ENCODE measurements at regions not wholly inside any gene's neighbourhood (a gene's known extent, or its start where the extent isn't known, plus 50 kb on each side); places are given as distances from the start of the nearest gene placed in this dataset.
A peak's percentile ranks its signal among the peaks of the same experiment; 100 is the strongest.

DNA sequence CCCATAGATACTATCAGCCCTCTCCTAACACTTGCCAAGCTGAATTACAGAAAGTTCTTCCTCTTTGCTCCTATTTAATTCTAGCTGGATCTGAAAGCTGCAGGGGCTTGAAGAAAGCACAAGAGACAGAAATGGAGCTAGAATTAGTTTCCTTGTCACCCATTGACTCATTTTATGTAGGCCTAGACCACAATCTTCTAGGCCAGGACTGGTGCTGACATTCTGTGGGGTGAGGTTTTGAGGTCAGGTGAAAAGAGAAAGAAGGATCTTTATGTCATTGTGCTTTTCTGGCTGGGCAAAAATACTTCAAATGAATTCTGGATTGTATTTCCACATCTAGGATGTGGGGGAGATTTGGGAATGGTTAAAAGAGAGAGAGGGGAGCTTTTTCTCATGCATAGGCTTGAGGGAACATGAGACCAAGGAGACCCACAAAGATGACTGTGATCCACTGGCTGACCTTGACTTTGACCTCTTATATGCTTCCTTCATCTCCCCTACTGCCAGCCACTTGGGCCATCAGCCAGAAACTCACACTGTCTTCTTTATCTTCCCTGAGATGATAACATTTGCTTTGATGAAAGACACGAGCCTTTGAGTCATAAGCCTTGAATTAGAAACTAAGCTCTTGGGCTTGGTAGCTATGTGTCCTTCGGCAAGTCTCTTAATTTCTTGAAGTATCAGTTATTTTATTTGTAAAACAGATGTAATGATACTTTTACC, 274.9 kb upstream of the CADM1 start:
- Histone ChIP-seq H4K20me1 (ENCODE audit: control insufficient read depth, extremely low read depth, insufficient read depth, low read length) (no peaks in the 10 kb centered on the region), H3K27ac (ENCODE audit: insufficient read depth, low read length) (no peak overlapping the region), H2AFZ (ENCODE audit: low read length) (no peak overlapping the region), H3K9ac (ENCODE audit: insufficient read depth, low read length) (no peak overlapping the region), H3K9me3 (ENCODE audit: control insufficient read depth, insufficient read depth, low read depth, low read length) (no peaks in the 10 kb centered on the region), H3K79me2 (ENCODE audit: control insufficient read depth, insufficient read depth, low read length) (no peaks in the 10 kb centered on the region), H3K4me3 (replicated peaks in 1 of 4; ENCODE audit: control extremely low read depth in 1 of 4, insufficient read depth in 1 of 4, low read depth in 3 of 4, low read length in 4 of 4) (no peak overlapping the region), H3K36me3 (ENCODE audit: control insufficient read depth, insufficient read depth, low read length) (no peaks in the 10 kb centered on the region), H3K4me1 (ENCODE audit: control insufficient read depth, extremely low read depth, insufficient read depth, low read length) (no peaks in the 10 kb centered on the region), H3K27me3 (ENCODE audit: control insufficient read depth, insufficient read depth, low read length) (no peaks in the 10 kb centered on the region), H3K4me2 (ENCODE audit: extremely low read depth, insufficient read depth, low read length) (no peak overlapping the region)
- no peak for TF ChIP-seq EZH2 (IDR thresholded peaks at IDR 0.05; ENCODE audit: low read length, missing control alignments)
- TF ChIP-seq, protein P1, sequence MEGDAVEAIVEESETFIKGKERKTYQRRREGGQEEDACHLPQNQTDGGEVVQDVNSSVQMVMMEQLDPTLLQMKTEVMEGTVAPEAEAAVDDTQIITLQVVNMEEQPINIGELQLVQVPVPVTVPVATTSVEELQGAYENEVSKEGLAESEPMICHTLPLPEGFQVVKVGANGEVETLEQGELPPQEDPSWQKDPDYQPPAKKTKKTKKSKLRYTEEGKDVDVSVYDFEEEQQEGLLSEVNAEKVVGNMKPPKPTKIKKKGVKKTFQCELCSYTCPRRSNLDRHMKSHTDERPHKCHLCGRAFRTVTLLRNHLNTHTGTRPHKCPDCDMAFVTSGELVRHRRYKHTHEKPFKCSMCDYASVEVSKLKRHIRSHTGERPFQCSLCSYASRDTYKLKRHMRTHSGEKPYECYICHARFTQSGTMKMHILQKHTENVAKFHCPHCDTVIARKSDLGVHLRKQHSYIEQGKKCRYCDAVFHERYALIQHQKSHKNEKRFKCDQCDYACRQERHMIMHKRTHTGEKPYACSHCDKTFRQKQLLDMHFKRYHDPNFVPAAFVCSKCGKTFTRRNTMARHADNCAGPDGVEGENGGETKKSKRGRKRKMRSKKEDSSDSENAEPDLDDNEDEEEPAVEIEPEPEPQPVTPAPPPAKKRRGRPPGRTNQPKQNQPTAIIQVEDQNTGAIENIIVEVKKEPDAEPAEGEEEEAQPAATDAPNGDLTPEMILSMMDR (conservative IDR thresholded peaks at IDR 0.05 in 1 of 2, IDR thresholded peaks at IDR 0.05 in 1 of 2; ENCODE audit: low read depth in 1 of 2, low read length in 2 of 2): no peak
- DNase-seq (ENCODE audit: low read depth in 2 of 2): peak in 1 of 2 donors; percentile 40

DNA sequence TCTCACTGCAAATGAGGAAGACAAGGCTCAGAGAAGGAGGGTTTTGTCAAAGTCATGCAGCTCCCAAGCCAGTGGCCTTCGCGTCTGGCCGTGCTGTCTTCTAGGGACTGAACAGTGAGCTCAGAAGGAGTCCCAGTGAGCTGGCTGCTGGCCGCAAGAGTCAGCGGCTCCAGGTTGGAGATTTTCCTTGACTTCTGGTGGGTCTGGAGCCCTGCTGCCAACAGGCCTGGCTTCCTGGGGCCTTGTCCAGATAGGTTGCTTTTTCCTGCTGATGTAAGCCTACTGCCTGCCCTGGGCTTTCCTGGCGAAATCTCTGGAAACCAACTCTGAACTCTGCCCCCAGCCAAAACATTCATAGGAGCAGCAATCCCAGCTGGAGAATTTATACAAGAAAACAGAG, 272.7 kb upstream of the CADM1 start:
- no peak overlapping the region for H3K27ac ChIP-seq (ENCODE audit: insufficient read depth, low read length)
- H3K9me3 ChIP-seq (ENCODE audit: control insufficient read depth, insufficient read depth, low read depth, low read length): no peaks in the 10 kb centered on the region
- no peaks in the 10 kb centered on the region for H3K79me2 ChIP-seq (ENCODE audit: control insufficient read depth, insufficient read depth, low read length)
- no peak for DNase-seq (ENCODE audit: low read depth in 2 of 2)
- H3K9ac ChIP-seq (ENCODE audit: insufficient read depth, low read length): no peak overlapping the region
- no peak overlapping the region for H3K4me2 ChIP-seq (ENCODE audit: extremely low read depth, insufficient read depth, low read length)
- no peaks in the 10 kb centered on the region for H3K36me3 ChIP-seq (ENCODE audit: control insufficient read depth, insufficient read depth, low read length)
- no peaks in the 10 kb centered on the region for H4K20me1 ChIP-seq (ENCODE audit: control insufficient read depth, extremely low read depth, insufficient read depth, low read length)
- no peak for TF ChIP-seq EZH2 (IDR thresholded peaks at IDR 0.05; ENCODE audit: low read length, missing control alignments)
- TF ChIP-seq, protein P1 (conservative IDR thresholded peaks at IDR 0.05 in 1 of 2, IDR thresholded peaks at IDR 0.05 in 1 of 2; ENCODE audit: low read depth in 1 of 2, low read length in 2 of 2): no peak
- H3K27me3 ChIP-seq (ENCODE audit: control insufficient read depth, insufficient read depth, low read length): no peaks in the 10 kb centered on the region
- H3K4me1 ChIP-seq (ENCODE audit: control insufficient read depth, extremely low read depth, insufficient read depth, low read length): no peaks in the 10 kb centered on the region
- no peak overlapping the region for H2AFZ ChIP-seq (ENCODE audit: low read length)
- no peak overlapping the region for H3K4me3 ChIP-seq (replicated peaks in 1 of 4; ENCODE audit: control extremely low read depth in 1 of 4, insufficient read depth in 1 of 4, low read depth in 3 of 4, low read length in 4 of 4)

DNA sequence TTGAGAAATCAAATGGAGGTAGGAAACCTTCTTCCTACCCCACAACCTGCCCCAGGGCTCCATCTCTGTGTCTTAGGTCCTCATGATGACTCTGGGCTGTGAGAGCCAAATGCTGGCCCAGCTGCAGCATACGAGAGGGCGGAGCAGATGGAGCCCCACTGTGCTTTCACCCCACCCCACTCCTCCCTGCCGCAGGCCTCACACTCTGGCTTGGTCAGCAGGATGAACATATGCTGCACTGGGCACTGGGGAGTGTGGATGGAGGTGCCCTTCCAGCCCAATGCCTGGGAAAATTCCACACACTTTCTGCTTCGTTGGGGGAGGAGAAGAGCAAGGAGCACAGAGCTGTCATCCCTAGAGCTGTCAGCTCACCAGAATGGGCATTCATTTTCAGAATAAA, 271.6 kb upstream of the CADM1 start:
- Histone ChIP-seq H2AFZ (ENCODE audit: low read length) (no peak overlapping the region), H3K27me3 (ENCODE audit: control insufficient read depth, insufficient read depth, low read length) (no peaks in the 10 kb centered on the region), H4K20me1 (ENCODE audit: control insufficient read depth, extremely low read depth, insufficient read depth, low read length) (no peaks in the 10 kb centered on the region), H3K27ac (ENCODE audit: insufficient read depth, low read length) (no peak overlapping the region), H3K4me1 (ENCODE audit: control insufficient read depth, extremely low read depth, insufficient read depth, low read length) (no peaks in the 10 kb centered on the region), H3K9me3 (ENCODE audit: control insufficient read depth, insufficient read depth, low read depth, low read length) (no peaks in the 10 kb centered on the region), H3K4me3 (replicated peaks in 1 of 4; ENCODE audit: control extremely low read depth in 1 of 4, insufficient read depth in 1 of 4, low read depth in 3 of 4, low read length in 4 of 4) (no peak overlapping the region), H3K4me2 (ENCODE audit: extremely low read depth, insufficient read depth, low read length) (no peak overlapping the region), H3K9ac (ENCODE audit: insufficient read depth, low read length) (no peak overlapping the region), H3K79me2 (ENCODE audit: control insufficient read depth, insufficient read depth, low read length) (no peaks in the 10 kb centered on the region), H3K36me3 (ENCODE audit: control insufficient read depth, insufficient read depth, low read length) (no peaks in the 10 kb centered on the region)
- DNase-seq (ENCODE audit: low read depth in 2 of 2): no peak
- TF ChIP-seq, protein P1 (conservative IDR thresholded peaks at IDR 0.05 in 1 of 2, IDR thresholded peaks at IDR 0.05 in 1 of 2; ENCODE audit: low read depth in 1 of 2, low read length in 2 of 2): no peak
- TF ChIP-seq EZH2 (IDR thresholded peaks at IDR 0.05; ENCODE audit: low read length, missing control alignments): no peak
